ENCODE measurements at regions not wholly inside any gene's neighbourhood (a gene's known extent, or its start where the extent isn't known, plus 50 kb on each side); places are given as distances from the start of the nearest gene placed in this dataset.

DNA sequence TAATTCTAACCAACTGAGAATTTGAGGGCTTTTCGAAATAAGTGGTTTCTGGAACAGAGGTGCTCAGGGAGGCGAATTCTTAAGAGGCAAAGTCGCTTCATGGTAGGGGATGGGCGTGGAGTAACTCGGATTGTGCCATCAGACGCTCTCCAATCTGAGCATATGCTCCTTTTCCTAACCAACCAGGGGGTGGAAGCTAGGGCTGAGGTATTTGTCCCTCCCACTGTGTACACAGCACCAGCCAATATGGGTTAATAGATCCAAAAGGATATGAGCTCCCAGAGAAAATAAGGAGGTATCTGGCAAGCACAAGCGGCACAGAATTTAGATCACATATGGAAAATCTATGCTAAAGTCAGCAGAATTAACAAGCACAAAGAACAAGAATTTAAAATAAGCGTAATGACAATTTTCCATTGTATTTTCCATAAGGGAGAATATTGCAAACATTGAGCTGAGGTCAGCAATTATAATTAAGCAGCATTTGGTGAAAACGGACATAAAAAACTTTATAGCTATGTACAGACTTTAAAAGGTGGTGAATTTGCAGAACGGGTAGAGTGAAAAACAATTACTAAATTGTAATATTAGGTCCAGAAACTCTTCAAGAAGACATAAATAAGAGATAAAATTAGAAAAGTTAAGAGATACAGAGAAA lies 55.0 kb upstream of the PHACTR1 start:
- no peak for DNase-seq (ENCODE audit: low read depth in 2 of 2)
